SJSA1 (cell line): ENCODE measurements at regions not wholly inside any gene's neighbourhood (a gene's known extent, or its start where the extent isn't known, plus 50 kb on each side); places are given as distances from the start of the nearest gene placed in this dataset.
"Not testable (repeated sequence)": the region's sequence is repeated elsewhere in the genome, so short reads cannot be mapped to it uniquely, and the experiment has no call there.

Experiments
- DNase-seq, 2 experiments: peaks; one replicate each; pipeline ENCODE4 v3.0.0-alpha.2; 2015 to 2020; ENCODE audit warnings: low spot score in 2 of 2, low read depth in 1 of 2
- H3K27ac ChIP-seq: fragments of 250-450 bp; sonication (Bioruptor Pico); 2 replicates; pipeline ENCODE4 v1.5.1; 2020; ENCODE audit warnings: mild to moderate bottlenecking, moderate library complexity
- H3K27me3 ChIP-seq: fragments of 250-450 bp; sonication (Bioruptor Pico); replicated peaks from 2 replicates; pipeline ENCODE4 v1.5.1; 2020; ENCODE audit warnings: mild to moderate bottlenecking, moderate library complexity
- H3K36me3 ChIP-seq: fragments of 250-450 bp; sonication (Bioruptor Pico); 2 replicates; pipeline ENCODE4 v1.5.1; 2020; ENCODE audit warnings: mild to moderate bottlenecking
- H3K4me1 ChIP-seq: fragments of 250-450 bp; sonication (Bioruptor Pico); replicated peaks from 2 replicates; pipeline ENCODE4 v1.6.1; 2021; ENCODE audit warnings: mild to moderate bottlenecking
- H3K4me3 ChIP-seq: fragments of 250-450 bp; sonication (Bioruptor Pico); 2 replicates; pipeline ENCODE4 v1.5.1; 2020; ENCODE audit warnings: mild to moderate bottlenecking
- H3K9me3 ChIP-seq: fragments of 250-450 bp; sonication (Bioruptor Pico); replicated peaks from 2 replicates; pipeline ENCODE4 v1.5.1; 2020; ENCODE audit warnings: mild to moderate bottlenecking

DNA sequence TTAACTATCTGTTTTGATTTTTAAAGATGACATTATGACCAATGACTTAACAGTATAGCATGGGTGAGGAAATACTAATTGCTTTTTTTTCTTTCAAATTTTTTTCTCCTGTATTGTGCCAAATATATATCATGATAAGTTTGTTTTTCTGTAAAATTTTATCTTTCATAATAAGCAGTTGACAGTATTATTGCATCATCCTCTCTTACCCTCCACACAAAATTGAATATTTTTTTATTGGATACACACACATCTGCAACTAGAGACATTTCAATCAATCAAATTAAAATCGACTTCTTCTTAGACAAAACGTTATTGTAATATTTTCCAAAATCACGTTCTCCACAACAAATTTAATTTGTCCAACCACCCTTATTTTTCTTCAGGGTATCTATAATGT lies 330.4 kb upstream of the BRINP3 start:
- no peaks in the 10 kb centered on the region; the same call in 1 of the 2 replicates for H3K9me3 ChIP-seq
- H3K4me3 ChIP-seq, result no peak overlapping the region
- DNase-seq, result no peak
- no peaks in the 10 kb centered on the region for H3K36me3 ChIP-seq
- H3K27ac ChIP-seq, result no peak overlapping the region
- H3K4me1 ChIP-seq, result no peaks in the 10 kb centered on the region
- H3K27me3 ChIP-seq, result no peaks in the 10 kb centered on the region

DNA sequence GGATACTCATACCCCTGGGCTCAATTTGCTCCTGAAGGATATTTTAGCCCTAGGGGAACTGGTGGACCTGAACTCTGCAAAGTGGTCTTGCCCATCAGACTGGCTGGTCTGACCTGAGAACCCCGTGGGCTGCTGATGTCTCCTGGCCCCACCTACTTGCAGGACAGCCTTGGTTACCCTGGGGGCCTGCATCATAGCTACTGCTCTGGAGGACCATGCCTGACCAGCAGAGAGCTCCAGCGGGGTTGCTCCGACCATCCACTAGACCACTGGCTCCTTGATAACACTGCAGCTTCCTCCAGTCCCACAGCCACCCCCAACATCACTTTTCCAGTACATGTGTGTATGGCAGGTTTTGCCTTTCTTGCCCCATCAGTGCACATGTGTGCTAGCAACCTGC lies 331.6 kb upstream of the BRINP3 start:
- H3K36me3 ChIP-seq, result no peaks in the 10 kb centered on the region
- H3K4me1 ChIP-seq, result no peaks in the 10 kb centered on the region
- H3K27me3 ChIP-seq, result no peaks in the 10 kb centered on the region
- DNase-seq, result no peak
- H3K4me3 ChIP-seq, result no peak overlapping the region
- H3K9me3 ChIP-seq, result no peaks in the 10 kb centered on the region; the same call in 1 of the 2 replicates
- no peak overlapping the region for H3K27ac ChIP-seq

DNA sequence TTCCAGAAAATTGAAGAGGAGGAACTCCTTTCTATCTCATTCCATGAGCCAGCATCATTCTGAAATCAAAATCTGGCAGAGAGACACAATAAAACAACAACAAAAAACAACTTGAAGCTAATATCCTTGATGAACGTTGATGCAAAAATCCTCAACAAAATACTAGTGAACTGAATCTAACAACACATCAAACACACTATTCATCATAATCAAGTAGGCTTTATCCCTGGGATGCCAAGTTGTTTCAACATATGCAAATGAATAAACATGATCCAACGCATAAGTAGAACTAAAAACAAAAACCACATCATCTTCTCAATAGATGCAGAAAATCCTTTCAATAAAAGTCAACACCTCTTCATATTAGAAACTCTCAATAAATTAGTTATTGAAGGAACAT lies 335.3 kb upstream of the BRINP3 start:
- Histone ChIP-seq H3K27me3 (no peaks in the 10 kb centered on the region), H3K9me3 (no peaks in the 10 kb centered on the region; the same call in 1 of the 2 replicates), H3K27ac (no peak overlapping the region), H3K4me3 (no peak overlapping the region), H3K36me3 (no peaks in the 10 kb centered on the region), H3K4me1 (no peaks in the 10 kb centered on the region)
- no peak for DNase-seq

DNA sequence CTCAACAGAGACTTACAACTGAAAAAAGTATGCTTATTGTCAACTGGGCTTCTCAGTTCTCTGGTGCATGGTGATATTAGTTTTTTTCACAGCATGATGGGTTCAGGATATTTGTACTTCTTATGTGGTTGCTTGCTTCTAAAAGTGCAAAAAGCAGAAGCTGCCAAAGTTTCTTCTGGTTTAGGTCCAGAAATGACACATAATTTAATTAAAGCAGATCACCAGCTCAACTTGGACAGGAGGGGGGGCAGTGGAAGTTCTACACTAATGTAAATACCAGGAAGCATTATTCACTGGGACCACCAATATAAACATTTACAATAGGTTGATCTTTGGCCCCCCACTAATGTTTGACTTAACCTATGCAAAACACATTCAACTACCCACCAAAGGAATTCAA lies 354.8 kb upstream of the BRINP3 start:
- no peaks in the 10 kb centered on the region for H3K27me3 ChIP-seq
- DNase-seq, result no peak
- no peak overlapping the region for H3K27ac ChIP-seq
- H3K9me3 ChIP-seq, result no peaks in the 10 kb centered on the region; the same call in 1 of the 2 replicates
- no peaks in the 10 kb centered on the region for H3K36me3 ChIP-seq
- H3K4me3 ChIP-seq, result no peak overlapping the region
- no peaks in the 10 kb centered on the region for H3K4me1 ChIP-seq

DNA sequence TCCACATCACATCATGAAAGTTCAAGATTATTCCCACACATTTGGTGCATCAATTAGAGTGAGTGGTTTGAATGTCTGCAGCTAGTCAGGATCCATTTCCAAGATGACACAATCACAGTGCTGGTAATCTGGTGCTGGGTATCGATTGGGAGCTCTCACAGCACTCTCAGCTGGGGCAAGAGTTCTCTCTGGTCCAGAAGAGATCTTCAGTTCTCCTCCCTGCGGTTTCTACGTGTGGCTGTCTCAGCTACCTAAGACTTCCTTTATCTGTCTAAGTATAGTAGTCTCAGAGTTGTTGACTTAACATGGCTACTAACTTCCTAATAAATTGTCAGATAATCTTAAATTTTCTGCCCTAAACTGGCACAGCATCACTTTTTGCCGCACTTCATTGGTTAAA lies 358.0 kb upstream of the BRINP3 start:
- Histone ChIP-seq H3K4me1 (no peaks in the 10 kb centered on the region), H3K27ac (no peak overlapping the region), H3K9me3 (0 out of 2 replicates have a peak, but pooled peaks cover 3% of the 10 kb centered on the region), H3K4me3 (no peak overlapping the region), H3K27me3 (no peaks in the 10 kb centered on the region), H3K36me3 (no peaks in the 10 kb centered on the region)
- DNase-seq, result no peak

DNA sequence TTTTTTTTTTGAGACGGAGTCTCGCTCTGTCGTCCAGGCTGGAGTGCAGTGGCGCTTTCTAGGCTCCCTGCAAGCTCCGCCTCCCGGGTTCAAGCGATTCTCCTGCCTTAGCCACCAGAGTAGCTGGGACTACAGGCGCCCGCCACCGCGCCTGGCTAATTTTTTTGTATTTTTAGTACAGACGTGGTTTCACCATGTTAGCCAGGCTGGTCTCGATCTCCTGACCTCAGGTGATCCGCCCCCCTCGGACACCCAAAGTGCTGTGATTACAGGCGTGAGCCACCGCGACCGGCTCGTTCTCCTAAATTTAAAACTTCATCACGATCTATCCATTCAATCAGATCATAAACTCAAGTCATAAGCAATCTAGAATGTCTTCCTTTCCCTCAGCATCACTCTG lies 359.5 kb upstream of the BRINP3 start:
- H3K27me3 ChIP-seq, H3K27ac ChIP-seq, H3K4me3 ChIP-seq, H3K4me1 ChIP-seq, DNase-seq, H3K36me3 ChIP-seq, H3K9me3 ChIP-seq: not testable (repeated sequence)

DNA sequence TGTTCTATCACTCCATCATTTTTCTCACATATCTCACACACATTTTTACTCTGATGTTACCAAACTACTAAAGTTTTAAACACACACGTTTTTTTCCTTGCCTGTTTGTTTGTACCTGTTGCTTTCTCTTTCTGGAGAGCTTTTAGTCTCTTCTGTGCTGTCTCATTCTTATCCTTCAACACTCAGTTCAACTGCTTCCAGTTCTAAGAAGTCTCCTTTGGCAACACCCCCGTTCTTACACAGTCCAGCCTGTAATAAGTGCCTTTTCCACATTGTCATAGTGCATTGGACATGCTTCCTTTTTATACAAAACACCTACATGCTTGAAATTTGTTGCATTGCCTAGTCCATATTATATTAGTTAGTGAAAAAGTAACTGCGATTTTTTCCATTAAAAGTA lies 360.2 kb upstream of the BRINP3 start:
- Histone ChIP-seq H3K27ac (no peak overlapping the region), H3K36me3 (no peaks in the 10 kb centered on the region), H3K4me1 (no peaks in the 10 kb centered on the region), H3K4me3 (no peak overlapping the region), H3K9me3 (0 out of 2 replicates have a peak, but pooled peaks cover 3% of the 10 kb centered on the region), H3K27me3 (no peaks in the 10 kb centered on the region)
- DNase-seq, result no peak

DNA sequence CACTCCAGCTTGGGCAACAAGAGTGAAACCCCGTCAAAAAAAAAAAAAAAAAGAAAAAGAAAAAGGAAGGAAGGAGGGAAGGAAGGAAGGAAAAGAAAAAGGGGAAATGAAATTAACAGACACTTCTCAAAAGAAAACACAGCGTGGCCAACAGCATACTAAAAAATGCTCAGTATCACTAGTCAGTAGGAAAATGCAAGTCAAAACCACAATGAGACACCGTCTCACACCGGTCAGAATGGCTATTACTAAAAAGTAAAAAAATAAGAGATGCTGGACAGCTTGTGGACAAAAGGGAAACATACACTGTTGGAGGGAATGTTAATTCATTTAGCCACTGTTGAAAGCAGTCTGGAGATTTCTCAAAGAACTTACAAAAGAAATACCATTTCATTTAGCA lies 369.5 kb upstream of the BRINP3 start:
- no peak for DNase-seq
- H3K27me3 ChIP-seq, result no peaks in the 10 kb centered on the region

DNA sequence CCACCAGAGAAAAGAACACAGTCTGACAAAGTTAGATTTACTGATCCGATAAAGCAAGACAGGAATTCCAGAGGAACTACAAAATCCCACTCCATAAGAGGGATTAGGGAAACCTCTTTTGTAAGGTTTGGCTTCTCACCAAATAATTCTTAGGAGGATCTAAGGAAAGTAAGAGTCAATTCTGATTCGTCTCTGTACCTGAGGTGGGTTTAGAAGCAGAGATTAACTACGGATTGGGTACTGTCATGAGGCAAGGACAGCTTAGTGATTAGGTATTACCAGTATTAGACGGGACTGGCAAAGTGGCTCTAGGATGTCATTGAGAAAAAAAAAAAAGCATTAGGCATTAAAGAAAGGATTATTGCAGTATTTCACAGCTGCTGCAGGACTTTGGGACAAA lies 371.7 kb upstream of the BRINP3 start:
- H3K27me3 ChIP-seq, result no peaks in the 10 kb centered on the region
- no peak overlapping the region for H3K27ac ChIP-seq
- H3K4me3 ChIP-seq, result no peak overlapping the region
- no peak for DNase-seq
- H3K36me3 ChIP-seq, result no peaks in the 10 kb centered on the region
- no peaks in the 10 kb centered on the region for H3K4me1 ChIP-seq
- H3K9me3 ChIP-seq, result peaks cover 3% of the 10 kb centered on the region; the same call in 1 of the 2 replicates

More for the DNA sequence above, 369.5 kb upstream of the BRINP3 start:
- Histone ChIP-seq H3K36me3 (no peaks in the 10 kb centered on the region), H3K4me3 (no peak overlapping the region), H3K4me1 (no peaks in the 10 kb centered on the region), H3K27ac (no peak overlapping the region), H3K9me3 (peaks cover 3% of the 10 kb centered on the region; the same call in 1 of the 2 replicates)

DNA sequence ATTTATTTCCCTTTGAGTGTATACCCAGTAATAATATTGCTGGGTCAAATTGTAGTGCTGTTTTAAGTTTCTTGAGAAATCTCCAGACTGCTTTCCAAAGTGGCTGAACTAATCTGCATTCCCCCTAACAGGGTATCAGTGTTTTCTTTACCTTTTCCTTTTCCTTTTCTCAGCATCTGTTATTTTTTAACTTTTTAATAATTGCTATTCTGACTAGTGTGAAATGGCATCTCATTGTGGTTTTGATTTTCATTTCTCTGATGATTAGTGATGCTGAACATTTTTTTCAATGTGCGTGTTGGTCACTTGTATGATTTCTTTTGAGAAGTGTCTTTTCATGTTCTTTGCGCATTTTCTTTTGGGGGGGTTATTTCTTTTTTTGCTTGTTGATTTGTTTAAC lies 374.9 kb upstream of the BRINP3 start:
- H3K4me1 ChIP-seq, result no peaks in the 10 kb centered on the region
- no peaks in the 10 kb centered on the region; the same call in 1 of the 2 replicates for H3K9me3 ChIP-seq
- no peak for DNase-seq
- H3K36me3 ChIP-seq, result no peaks in the 10 kb centered on the region
- H3K4me3 ChIP-seq, result no peak overlapping the region
- no peak overlapping the region for H3K27ac ChIP-seq
- H3K27me3 ChIP-seq, result no peaks in the 10 kb centered on the region

DNA sequence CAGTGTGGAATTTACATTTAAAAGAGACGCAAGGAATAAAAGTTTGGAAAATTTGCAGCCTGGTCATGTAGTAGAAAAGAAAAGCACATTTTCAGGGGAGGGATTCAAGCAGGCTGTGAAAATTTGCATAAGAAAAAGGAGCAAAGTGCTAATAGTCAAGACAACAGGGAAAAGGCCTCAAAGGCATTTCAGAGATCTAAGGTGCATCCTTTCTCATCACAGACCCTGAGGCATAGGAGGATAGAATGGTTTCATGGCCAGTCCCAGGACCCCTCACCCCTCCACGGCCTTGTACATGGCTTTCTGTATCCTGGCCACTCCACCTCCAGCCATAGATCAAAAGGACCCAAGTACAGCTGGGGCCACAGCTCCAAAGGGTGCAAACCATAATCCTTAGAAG lies 380.5 kb upstream of the BRINP3 start:
- no peak for DNase-seq
- H3K27ac ChIP-seq, result no peak overlapping the region
- H3K27me3 ChIP-seq, result no peaks in the 10 kb centered on the region
- H3K9me3 ChIP-seq, result no peaks in the 10 kb centered on the region; the same call in 1 of the 2 replicates
- H3K36me3 ChIP-seq, result no peaks in the 10 kb centered on the region
- no peak overlapping the region for H3K4me3 ChIP-seq
- H3K4me1 ChIP-seq, result no peaks in the 10 kb centered on the region

DNA sequence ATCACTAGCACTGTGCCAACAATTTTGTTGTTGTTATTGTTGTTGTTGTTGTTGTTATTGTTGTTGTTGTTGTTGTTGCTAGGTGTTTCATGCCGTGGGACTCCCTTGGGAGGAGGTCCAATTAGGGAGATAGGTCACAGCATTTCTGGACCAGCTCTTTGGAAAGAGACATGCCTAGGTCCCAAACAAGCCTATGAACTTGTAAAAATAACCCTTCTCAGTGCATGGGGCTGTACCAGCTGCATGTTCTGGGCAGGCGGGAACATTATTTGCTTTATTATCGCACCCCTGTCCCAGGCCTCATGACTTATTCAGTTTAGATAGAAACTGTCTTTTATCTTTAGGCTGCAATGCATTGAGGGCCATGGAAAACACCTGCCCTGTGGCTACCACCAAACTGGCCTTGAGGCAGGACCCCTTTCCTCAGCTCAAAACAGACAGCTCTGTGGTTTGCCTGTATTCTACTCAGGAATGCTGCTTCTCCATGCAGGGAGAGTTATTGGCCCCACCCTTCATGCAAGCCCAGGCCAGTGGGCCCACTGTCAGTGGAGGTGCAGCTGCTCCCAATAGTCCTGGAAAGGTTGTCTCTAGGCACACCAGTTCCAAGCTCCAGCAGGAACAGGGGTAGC lies 386.5 kb upstream of the BRINP3 start:
- DNase-seq, result no peak
- H3K27me3 ChIP-seq, result no peaks in the 10 kb centered on the region
- no peaks in the 10 kb centered on the region for H3K36me3 ChIP-seq
- no peaks in the 10 kb centered on the region for H3K9me3 ChIP-seq
- H3K4me1 ChIP-seq, result no peaks in the 10 kb centered on the region
- no peak overlapping the region for H3K27ac ChIP-seq
- H3K4me3 ChIP-seq, result no peak overlapping the region

DNA sequence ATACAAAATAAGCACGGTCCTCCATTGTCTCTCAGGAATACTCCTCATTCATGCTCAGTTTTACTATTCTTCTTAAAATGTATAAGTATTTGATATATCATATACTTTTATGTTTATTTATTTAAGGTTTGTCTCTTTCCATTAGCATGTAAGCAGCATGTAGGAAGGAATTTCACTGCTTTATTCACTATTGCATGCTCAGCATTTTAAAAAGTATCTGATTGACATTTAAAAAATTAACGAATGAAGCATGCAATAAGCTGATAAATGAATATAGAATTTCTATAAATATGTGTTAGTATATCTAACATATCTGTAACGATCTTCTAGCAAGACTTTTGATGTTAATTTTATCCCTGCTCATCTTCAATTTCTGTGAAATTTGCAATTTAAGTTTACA lies 402.7 kb upstream of the BRINP3 start:
- Histone ChIP-seq H3K4me1 (no peaks in the 10 kb centered on the region), H3K27ac (no peak overlapping the region), H3K36me3 (no peaks in the 10 kb centered on the region), H3K27me3 (no peaks in the 10 kb centered on the region), H3K9me3 (no peaks in the 10 kb centered on the region), H3K4me3 (no peak overlapping the region)
- DNase-seq, result no peak

DNA sequence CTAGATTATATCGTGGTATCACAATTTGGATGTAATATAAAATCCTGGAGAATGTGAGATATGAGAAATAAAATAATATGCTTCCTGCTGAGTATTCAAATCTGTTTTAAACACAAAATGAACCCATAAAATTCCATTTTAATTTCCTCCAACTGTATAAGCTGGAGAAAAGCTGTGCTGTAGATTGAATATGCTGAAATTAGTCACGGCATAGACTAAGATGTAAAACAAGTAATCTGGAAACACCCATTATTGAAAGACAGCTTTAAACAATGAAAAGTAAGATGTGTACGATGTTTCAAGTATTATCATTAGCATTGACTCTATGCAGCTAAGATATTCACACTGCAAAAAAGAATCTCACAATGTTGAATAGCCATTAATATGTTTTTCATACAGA lies 403.4 kb upstream of the BRINP3 start:
- Histone ChIP-seq H3K36me3 (no peaks in the 10 kb centered on the region), H3K9me3 (no peaks in the 10 kb centered on the region), H3K27me3 (no peaks in the 10 kb centered on the region), H3K4me3 (no peak overlapping the region), H3K4me1 (no peaks in the 10 kb centered on the region), H3K27ac (no peak overlapping the region)
- no peak for DNase-seq

DNA sequence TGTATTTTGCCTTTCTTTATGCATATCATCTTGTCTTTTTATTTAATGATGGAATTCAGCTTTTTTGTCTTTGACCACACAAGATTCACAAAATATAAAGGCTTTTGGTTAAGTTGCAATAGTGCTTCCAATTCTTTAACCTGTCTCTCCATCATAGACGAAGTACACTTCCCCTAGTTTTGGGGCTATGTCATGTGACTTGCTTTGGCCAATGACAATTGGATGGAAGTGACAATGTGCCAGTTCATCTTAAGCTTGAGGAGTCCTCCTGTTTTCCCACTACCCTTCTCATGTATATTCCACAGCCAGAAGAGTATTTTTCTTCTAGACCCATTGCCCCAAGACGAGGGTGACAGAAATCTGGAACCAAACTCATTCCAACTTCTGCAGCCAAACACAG lies 419.6 kb upstream of the BRINP3 start:
- H3K27ac ChIP-seq, result no peak overlapping the region
- no peaks in the 10 kb centered on the region for H3K9me3 ChIP-seq
- no peaks in the 10 kb centered on the region; the same call in 1 of the 2 replicates for H3K36me3 ChIP-seq

More for the DNA sequence above, 419.6 kb upstream of the BRINP3 start:
- H3K4me3 ChIP-seq, result no peak overlapping the region
- no peaks in the 10 kb centered on the region for H3K27me3 ChIP-seq
- no peak for DNase-seq
- no peaks in the 10 kb centered on the region for H3K4me1 ChIP-seq
